Adrenal gland (tissue), 9 donors: ENCODE measurements at regions not wholly inside any gene's neighbourhood (a gene's known extent, or its start where the extent isn't known, plus 50 kb on each side); places are given as distances from the start of the nearest gene placed in this dataset.

Experiments used
- DNase-seq, 7 donors: peaks; one replicate each; pipeline ENCODE4 v3.0.0-alpha.2; 2019 to 2020
- H3K27ac ChIP-seq, 5 donors: fragments of 200-600 bp; sonication (generic) in 4 of 5; 1 replicate in 3 of 5; 2 replicates in 2 of 5; pipeline versions ENCODE4 v1.5.1 to v1.8.0; 2016 to 2020; ENCODE audit warnings: mild to moderate bottlenecking in 1 of 5
- H3K27me3 ChIP-seq: fragments of 200-600 bp; 2 replicates; pipeline ENCODE4 v1.8.0; 2021
- H3K36me3 ChIP-seq, 2 donors: fragments of 200-600 bp; replicated peaks in 1 of 2; 1 replicate in 1 of 2; 2 replicates in 1 of 2; pipeline versions ENCODE4 v1.5.1 to v1.8.0; 2018 to 2022
- H3K4me1 ChIP-seq, 2 donors: fragments of 200-600 bp; replicated peaks in 1 of 2; 1 replicate in 1 of 2; 2 replicates in 1 of 2; pipeline versions ENCODE4 v1.5.1 to v1.8.0; 2018 to 2021
- H3K4me3 ChIP-seq, 4 donors: fragments of 200-600 bp; sonication (generic) in 3 of 4; one replicate each; pipeline ENCODE4 v1.5.1; 2016 to 2018
- H3K9me3 ChIP-seq, 3 donors: fragments of 200-600 bp; sonication (generic) in 1 of 3; replicated peaks in 1 of 3; 1 replicate in 2 of 3; 2 replicates in 1 of 3; pipeline versions ENCODE4 v1.5.1 to v1.8.0; 2016 to 2021
- POLR2A ChIP-seq, 2 donors: fragments of 450-650 bp; IDR thresholded peaks; one replicate each; pipeline ENCODE4 v1.6.1; 2017; ENCODE audit warnings: antibody characterized with exemption in 2 of 2, mild to moderate bottlenecking in 2 of 2, moderate library complexity in 1 of 2
- WGBS, 4 donors: extraction: QIAGEN DNeasy Blood & Tissue Kit in 2 of 4; methylation state at CpG; one replicate each; pipeline versions ENCODE4 v1.1.5 to v1.1.7; 2013 to 2017; 5-methylcytosine and 5-hydroxymethylcytosine counted together
- intact Hi-C, 2 donors: fragments of 100-400 bp; cut with DNase I; formaldehyde crosslinking; loops; one replicate each; pipeline versions ENCODE4 v1.14.1 to v1.15.0; 2022 to 2023
- TF ChIP-seq, protein P1 (sequence below), 6 experiments: fragments of 450-650 bp in 4 of 6; fragments of 200-600 bp in 2 of 6; sonication (generic) in 1 of 6; IDR thresholded peaks; 1 replicate in 5 of 6; 2 replicates in 1 of 6; pipeline versions ENCODE4 v1.5.1 to v1.8.0; 2016 to 2021; ENCODE audit warnings: antibody characterized with exemption in 6 of 6, mild to moderate bottlenecking in 2 of 6, moderate library complexity in 1 of 6
- donor health status: healthy with polysubstance abuse.
- donor health status: Bipolar disorder and iron deficiency.
- donor health status: DM: yes; HTN: yes; CAD: no.
- donor health status: DM: no; HTN: no; CAD: no.
- donor health status: DM: no; HTN: no; CAD: no.

- H3K9me3 ChIP-seq, result no peaks in the 10 kb centered on the region
- peak; percentile 79 to 94 (median 87) for DNase-seq
- WGBS, 4 donors, result 4 to 10% (median 8%) methylated on average over 5 to 6 of the region's 6 CpGs
- no peak overlapping the region for H3K4me3 ChIP-seq
- H3K36me3 ChIP-seq, result no peaks in the 10 kb centered on the region
- intact Hi-C loops, result no loop called here
- peak overlapping the region; percentile 18 to 93 (median 83) for H3K27ac ChIP-seq
- H3K27me3 ChIP-seq, result no peaks in the 10 kb centered on the region
- peaks cover 26 to 37% of the 10 kb centered on the region in 2 donors for H3K4me1 ChIP-seq
- peak in 1 of 2 donors; percentile 31 for TF ChIP-seq POLR2A (IDR thresholded peaks at IDR 0.05)
- TF ChIP-seq, protein P1, sequence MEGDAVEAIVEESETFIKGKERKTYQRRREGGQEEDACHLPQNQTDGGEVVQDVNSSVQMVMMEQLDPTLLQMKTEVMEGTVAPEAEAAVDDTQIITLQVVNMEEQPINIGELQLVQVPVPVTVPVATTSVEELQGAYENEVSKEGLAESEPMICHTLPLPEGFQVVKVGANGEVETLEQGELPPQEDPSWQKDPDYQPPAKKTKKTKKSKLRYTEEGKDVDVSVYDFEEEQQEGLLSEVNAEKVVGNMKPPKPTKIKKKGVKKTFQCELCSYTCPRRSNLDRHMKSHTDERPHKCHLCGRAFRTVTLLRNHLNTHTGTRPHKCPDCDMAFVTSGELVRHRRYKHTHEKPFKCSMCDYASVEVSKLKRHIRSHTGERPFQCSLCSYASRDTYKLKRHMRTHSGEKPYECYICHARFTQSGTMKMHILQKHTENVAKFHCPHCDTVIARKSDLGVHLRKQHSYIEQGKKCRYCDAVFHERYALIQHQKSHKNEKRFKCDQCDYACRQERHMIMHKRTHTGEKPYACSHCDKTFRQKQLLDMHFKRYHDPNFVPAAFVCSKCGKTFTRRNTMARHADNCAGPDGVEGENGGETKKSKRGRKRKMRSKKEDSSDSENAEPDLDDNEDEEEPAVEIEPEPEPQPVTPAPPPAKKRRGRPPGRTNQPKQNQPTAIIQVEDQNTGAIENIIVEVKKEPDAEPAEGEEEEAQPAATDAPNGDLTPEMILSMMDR (IDR thresholded peaks at IDR 0.05), result no peak
Measured at GRCh38 chr1:234544087-234544579, 65.2 kb upstream of the TARBP1 start.

DNA sequence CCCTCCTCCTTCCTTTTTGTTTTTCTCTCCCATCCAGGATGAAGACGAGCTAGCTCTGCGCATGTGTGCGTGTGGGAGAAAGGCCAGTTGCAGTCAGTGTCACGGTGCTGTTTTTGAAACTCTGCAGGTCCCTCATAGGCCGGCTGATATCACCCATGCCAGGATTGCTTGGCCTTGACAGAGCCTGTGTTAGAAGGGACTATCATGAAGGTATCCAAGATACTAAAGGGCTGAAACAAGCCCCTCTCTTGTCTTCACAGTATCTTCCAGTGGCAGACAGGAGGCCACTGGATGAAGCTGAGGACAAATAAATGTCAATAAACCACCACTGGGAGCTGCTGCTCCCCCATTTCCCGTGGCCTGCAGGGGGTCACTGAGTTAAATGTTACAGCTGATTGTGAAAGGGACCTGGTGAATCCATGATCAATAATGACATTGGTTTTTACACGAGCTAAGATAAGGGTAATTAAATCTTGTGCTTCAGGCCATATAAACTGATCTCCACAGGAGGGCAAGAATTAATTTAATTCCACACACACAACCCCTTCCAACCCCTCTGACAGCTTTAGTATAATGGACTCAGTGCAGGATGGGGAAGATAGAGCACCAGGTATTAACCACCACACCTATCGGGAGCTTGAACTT is 64.6 kb upstream of the TARBP1 start:
- peak in 6 of 7 donors; percentile 68 to 85 (median 70) for DNase-seq
- no peaks in the 10 kb centered on the region for H3K9me3 ChIP-seq
- intact Hi-C loops, result no loop called here

DNA sequence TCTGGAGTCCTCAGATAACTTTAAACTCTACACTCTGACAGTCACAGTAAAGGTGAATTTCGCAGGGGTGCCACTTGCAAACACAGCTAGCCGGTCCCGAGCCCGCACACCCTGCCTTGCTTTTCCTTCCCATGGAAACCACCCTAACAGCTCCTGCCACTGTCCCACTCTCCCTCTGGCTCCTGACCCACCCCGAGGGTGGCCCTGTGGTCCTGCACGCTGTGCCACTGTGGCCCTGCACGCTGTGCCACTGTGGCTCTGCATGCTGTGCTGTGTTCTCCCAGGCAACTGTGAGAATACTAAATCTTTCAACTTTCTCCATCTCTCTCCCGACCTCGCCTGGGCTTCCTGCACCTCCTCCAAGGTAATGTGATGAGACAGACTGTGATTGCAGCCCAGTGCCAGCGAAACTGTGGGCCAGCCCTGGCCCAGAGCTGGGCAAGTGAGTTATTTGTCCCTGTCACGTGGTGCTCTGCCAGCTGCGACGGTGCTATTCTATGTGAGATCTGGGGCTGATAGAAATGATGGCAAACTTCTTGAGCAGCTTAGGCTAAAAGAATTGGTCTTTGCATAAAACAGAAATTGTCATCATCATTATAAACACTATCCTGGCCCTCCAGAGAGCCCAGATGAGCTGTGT is 63.4 kb upstream of the TARBP1 start:
- intact Hi-C loops, result no loop called here
- 62 to 69% (median 66%) methylated on average over 13 of the region's 13 CpGs for WGBS, 4 donors
- Histone ChIP-seq H3K36me3 (no peaks in the 10 kb centered on the region), H3K27me3 (no peaks in the 10 kb centered on the region), H3K27ac (peak overlapping the region in 4 of 5 donors; percentile 4 to 92 (median 71)), H3K9me3 (no peaks in the 10 kb centered on the region), H3K4me3 (no peak overlapping the region), H3K4me1 (peaks cover 26 to 39% of the 10 kb centered on the region in 2 donors)
- peak in 1 of 2 donors; percentile 26 for TF ChIP-seq POLR2A (IDR thresholded peaks at IDR 0.05)
- TF ChIP-seq, protein P1 (IDR thresholded peaks at IDR 0.05), result no peak
- peak; percentile 75 to 89 (median 82) for DNase-seq

More for the DNA sequence above, 64.6 kb upstream of the TARBP1 start:
- 33 to 47% (median 36%) methylated on average over 7 to 8 of the region's 8 CpGs for WGBS, 4 donors
- Histone ChIP-seq H3K4me1 (peaks cover 26 to 37% of the 10 kb centered on the region in 2 donors), H3K27ac (peak overlapping the region; percentile 18 to 93 (median 83)), H3K27me3 (no peaks in the 10 kb centered on the region), H3K36me3 (no peaks in the 10 kb centered on the region), H3K4me3 (no peak overlapping the region)
- no peak for TF ChIP-seq POLR2A (IDR thresholded peaks at IDR 0.05)
- TF ChIP-seq, protein P1 (IDR thresholded peaks at IDR 0.05), result peak in 4 of 6 experiments; percentile 5 to 40 (median 23)

DNA sequence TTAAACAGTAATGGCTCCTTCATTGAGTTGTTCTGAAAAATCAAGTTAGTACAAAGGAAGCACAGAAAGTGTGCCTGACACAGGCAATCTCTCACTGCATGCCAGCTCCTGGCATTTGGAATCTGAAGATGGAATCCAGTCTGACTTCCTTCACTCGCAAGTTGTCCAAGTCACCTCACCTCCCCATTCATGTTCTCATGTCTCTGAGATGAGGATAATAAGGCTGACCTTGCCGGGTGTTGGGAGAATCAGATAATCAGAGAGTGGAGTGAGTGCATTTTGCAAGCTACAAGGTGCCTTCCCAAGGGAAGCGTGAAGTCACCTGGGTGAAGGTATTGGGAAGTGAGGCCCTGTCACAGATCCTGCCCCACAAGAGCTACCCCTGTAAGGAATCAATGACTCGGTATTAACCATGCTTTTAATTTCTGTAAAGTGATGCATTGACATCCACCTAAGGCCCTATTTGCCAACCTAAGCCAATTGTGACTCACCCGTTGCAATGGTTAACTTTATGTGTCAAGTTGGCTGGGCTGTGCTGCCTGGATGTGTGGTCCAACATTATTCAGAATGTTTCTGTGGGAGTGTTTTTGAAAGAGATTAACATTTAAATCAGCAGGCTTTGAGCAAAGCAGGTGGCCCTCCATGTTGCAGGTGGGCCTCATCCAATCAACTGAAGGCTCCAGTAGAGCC is 62.5 kb upstream of the TARBP1 start:
- intact Hi-C loops, result no loop called here

More for the DNA sequence above, 62.5 kb upstream of the TARBP1 start:
- WGBS, 4 donors, result 89 to 99% (median 90%) methylated on average over 5 of the region's 5 CpGs
- DNase-seq, result peak in 3 of 7 donors; percentile 12 to 42 (median 16)
- no peaks in the 10 kb centered on the region for H3K9me3 ChIP-seq
- H3K4me3 ChIP-seq, result no peak overlapping the region
- peak overlapping the region in 1 of 5 donors; percentile 92 for H3K27ac ChIP-seq
- H3K4me1 ChIP-seq, result peaks cover 26 to 48% of the 10 kb centered on the region in 2 donors
- no peaks in the 10 kb centered on the region for H3K36me3 ChIP-seq
- H3K27me3 ChIP-seq, result no peaks in the 10 kb centered on the region
- TF ChIP-seq, protein P1 (IDR thresholded peaks at IDR 0.05), result no peak
- no peak for TF ChIP-seq POLR2A (IDR thresholded peaks at IDR 0.05)
